ENCODE measurements at regions not wholly inside any gene's neighbourhood (a gene's known extent, or its start where the extent isn't known, plus 50 kb on each side); places are given as distances from the start of the nearest gene placed in this dataset.
"Not testable (repeated sequence)": the region's sequence is repeated elsewhere in the genome, so short reads cannot be mapped to it uniquely, and the experiment has no call there.

DNA sequence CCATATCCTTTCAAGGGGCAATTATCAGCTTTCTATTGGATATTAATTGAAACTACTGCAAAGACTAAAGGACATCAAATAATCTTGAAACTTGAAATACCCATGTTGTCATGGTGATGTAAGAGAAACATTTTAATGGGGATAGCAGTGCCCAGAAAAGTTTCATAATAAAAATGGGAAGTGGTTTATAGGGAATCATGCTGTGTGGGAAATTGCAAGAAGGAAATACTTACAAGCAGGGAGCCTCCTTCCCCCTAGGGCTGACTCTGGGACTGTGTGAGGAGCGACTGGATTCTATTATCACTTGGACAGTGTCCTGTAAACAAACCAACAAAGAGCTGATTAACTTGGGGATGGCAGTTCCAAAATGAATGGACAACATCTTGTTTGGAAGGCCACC is 1393.1 kb upstream of the GOT2 start:
- DNase-seq = no peak
- H3K36me3 ChIP-seq = no peaks in the 10 kb centered on the region
- TF ChIP-seq POLR2A (IDR thresholded peaks at IDR 0.05) = no peak
- TF ChIP-seq, protein P1, sequence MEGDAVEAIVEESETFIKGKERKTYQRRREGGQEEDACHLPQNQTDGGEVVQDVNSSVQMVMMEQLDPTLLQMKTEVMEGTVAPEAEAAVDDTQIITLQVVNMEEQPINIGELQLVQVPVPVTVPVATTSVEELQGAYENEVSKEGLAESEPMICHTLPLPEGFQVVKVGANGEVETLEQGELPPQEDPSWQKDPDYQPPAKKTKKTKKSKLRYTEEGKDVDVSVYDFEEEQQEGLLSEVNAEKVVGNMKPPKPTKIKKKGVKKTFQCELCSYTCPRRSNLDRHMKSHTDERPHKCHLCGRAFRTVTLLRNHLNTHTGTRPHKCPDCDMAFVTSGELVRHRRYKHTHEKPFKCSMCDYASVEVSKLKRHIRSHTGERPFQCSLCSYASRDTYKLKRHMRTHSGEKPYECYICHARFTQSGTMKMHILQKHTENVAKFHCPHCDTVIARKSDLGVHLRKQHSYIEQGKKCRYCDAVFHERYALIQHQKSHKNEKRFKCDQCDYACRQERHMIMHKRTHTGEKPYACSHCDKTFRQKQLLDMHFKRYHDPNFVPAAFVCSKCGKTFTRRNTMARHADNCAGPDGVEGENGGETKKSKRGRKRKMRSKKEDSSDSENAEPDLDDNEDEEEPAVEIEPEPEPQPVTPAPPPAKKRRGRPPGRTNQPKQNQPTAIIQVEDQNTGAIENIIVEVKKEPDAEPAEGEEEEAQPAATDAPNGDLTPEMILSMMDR (IDR thresholded peaks at IDR 0.05) = no peak
- 45 to 58% methylated on average over 1 of the region's 1 CpG for WGBS, 2 donors
- no peak overlapping the region for H3K27ac ChIP-seq
- H3K27me3 ChIP-seq = no peaks in the 10 kb centered on the region
- H3K4me3 ChIP-seq (replicated peaks in 1 of 3) = no peak overlapping the region
- H3K9me3 ChIP-seq = no peaks in the 10 kb centered on the region
- intact Hi-C loops (cut with DNase I) = no loop called here
- no peaks in the 10 kb centered on the region for H3K4me1 ChIP-seq

- 88 to 93% methylated on average over 2 of the region's 2 CpGs for WGBS, 2 donors
- H3K27ac ChIP-seq; H3K36me3 ChIP-seq; H3K27me3 ChIP-seq; DNase-seq; H3K4me1 ChIP-seq; H3K9me3 ChIP-seq; H3K4me3 ChIP-seq (replicated peaks in 1 of 3); intact Hi-C loops (cut with DNase I): not testable (repeated sequence)
Measured at GRCh38 chr16:60126115-60126514, 1392.0 kb upstream of the GOT2 start.

- H3K36me3 ChIP-seq = no peaks in the 10 kb centered on the region
- WGBS, 2 donors = 54 to 56% methylated on average over 4 of the region's 4 CpGs
- H3K4me1 ChIP-seq = no peaks in the 10 kb centered on the region
- TF ChIP-seq, protein P1 (IDR thresholded peaks at IDR 0.05) = no peak
- no peak for TF ChIP-seq POLR2A (IDR thresholded peaks at IDR 0.05)
- H3K4me3 ChIP-seq (replicated peaks in 1 of 3) = no peak overlapping the region
- no peaks in the 10 kb centered on the region for H3K27me3 ChIP-seq
- no peak for DNase-seq
- H3K27ac ChIP-seq = no peak overlapping the region
- no peaks in the 10 kb centered on the region for H3K9me3 ChIP-seq
- intact Hi-C loops (cut with DNase I) = no loop called here
Measured at GRCh38 chr16:60123392-60124023, 1389.4 kb upstream of the GOT2 start.

DNA sequence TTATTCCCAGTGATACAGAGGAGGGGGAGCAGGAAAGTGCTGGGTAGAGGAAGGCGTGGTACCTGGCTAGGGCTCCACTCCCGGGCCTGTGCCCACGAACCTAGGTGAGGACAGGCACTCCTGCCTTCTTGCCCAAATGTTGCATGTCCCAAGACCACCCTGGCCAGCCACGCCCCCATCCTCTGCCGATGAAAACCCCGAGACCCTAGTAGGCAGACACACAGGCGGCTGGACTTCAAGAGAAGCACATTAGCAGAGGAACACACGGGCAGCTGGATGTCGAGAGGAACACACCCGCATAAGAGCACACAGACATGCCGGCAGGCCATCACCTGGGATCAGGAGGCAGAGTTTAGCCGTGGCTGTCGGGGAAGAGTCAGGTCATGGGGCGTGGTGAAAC is 1386.5 kb upstream of the GOT2 start:
- Histone ChIP-seq H3K27me3 (no peaks in the 10 kb centered on the region), H3K4me1 (no peaks in the 10 kb centered on the region), H3K36me3 (no peaks in the 10 kb centered on the region), H3K4me3 (replicated peaks in 1 of 3) (no peak overlapping the region), H3K27ac (no peak overlapping the region), H3K9me3 (no peaks in the 10 kb centered on the region)
- intact Hi-C loops (cut with DNase I) = no loop called here
- DNase-seq = no peak
- no peak for TF ChIP-seq POLR2A (IDR thresholded peaks at IDR 0.05)
- TF ChIP-seq, protein P1 (IDR thresholded peaks at IDR 0.05) = no peak
- 91 to 95% methylated on average over 14 of the region's 14 CpGs for WGBS, 2 donors

DNA sequence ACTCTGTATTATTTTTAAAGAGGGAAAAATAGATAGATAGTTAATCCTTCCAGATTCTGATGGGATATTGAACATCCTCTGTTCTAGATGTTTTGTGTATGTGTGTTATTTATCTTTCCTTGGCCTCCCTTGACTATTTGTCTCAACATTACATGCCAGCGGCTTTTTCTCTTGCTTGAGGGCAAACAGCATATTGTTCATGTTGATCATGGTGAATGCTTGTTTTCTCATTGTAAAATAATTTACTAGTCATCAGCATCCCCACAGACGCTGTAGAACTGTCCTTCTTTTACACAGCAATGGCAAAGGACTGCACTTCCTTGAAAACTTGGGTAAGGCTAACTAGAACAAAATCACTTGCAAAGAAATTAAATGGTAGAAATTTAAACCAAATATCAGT is 1376.4 kb upstream of the GOT2 start:
- no peak for DNase-seq
- H3K9me3 ChIP-seq = no peaks in the 10 kb centered on the region
- H3K27ac ChIP-seq = no peak overlapping the region
- H3K4me1 ChIP-seq = no peaks in the 10 kb centered on the region
- intact Hi-C loops (cut with DNase I) = no loop called here
- H3K4me3 ChIP-seq (replicated peaks in 1 of 3) = no peak overlapping the region
- WGBS, 2 donors = 68 to 81% methylated on average over 2 of the region's 2 CpGs
- H3K36me3 ChIP-seq = no peaks in the 10 kb centered on the region
- TF ChIP-seq, protein P1 (IDR thresholded peaks at IDR 0.05) = no peak
- TF ChIP-seq POLR2A (IDR thresholded peaks at IDR 0.05) = no peak
- H3K27me3 ChIP-seq = no peaks in the 10 kb centered on the region

- H3K27ac ChIP-seq = no peak overlapping the region
- intact Hi-C loops (cut with DNase I) = no loop called here
- no peak overlapping the region for H3K4me3 ChIP-seq (replicated peaks in 1 of 3)
- 88% methylated on average over 4 of the region's 4 CpGs for WGBS, 2 donors
- H3K4me1 ChIP-seq = no peaks in the 10 kb centered on the region
- no peak for DNase-seq
- no peaks in the 10 kb centered on the region for H3K27me3 ChIP-seq
- TF ChIP-seq, protein P1 (IDR thresholded peaks at IDR 0.05) = no peak
- TF ChIP-seq POLR2A (IDR thresholded peaks at IDR 0.05) = no peak
- H3K36me3 ChIP-seq = no peaks in the 10 kb centered on the region
- H3K9me3 ChIP-seq = no peaks in the 10 kb centered on the region
Measured at GRCh38 chr16:60107871-60108270, 1373.8 kb upstream of the GOT2 start.
